Prostate gland (tissue), 2 donors: ENCODE measurements at regions not wholly inside any gene's neighbourhood (a gene's known extent, or its start where the extent isn't known, plus 50 kb on each side); places are given as distances from the start of the nearest gene placed in this dataset.

Experiments
- DNase-seq: peaks from one replicate; pipeline ENCODE4 v3.0.0-alpha.2; 2019; ENCODE audit warnings: low spot score
- H3K27ac ChIP-seq, 2 donors: fragments of 200-600 bp; sonication (generic); 2 replicates each; pipeline ENCODE4 v1.5.1; 2017 to 2019
- H3K27me3 ChIP-seq: fragments of 200-600 bp; sonication (generic); replicated peaks from 2 replicates; pipeline ENCODE4 v1.5.1; 2019; ENCODE audit not compliant: insufficient read depth
- H3K36me3 ChIP-seq, 2 donors: fragments of 200-600 bp; sonication (generic); 1 replicate in 1 of 2; 2 replicates in 1 of 2; pipeline versions ENCODE4 v1.5.1 to v1.8.1; 2017 to 2019
- H3K4me1 ChIP-seq: fragments of 200-600 bp; sonication (generic); replicated peaks from 2 replicates; pipeline ENCODE4 v1.5.1; 2019
- H3K4me3 ChIP-seq, 2 donors: fragments of 200-600 bp; sonication (generic); 2 replicates each; pipeline ENCODE4 v1.5.1; 2017 to 2019
- H3K9me3 ChIP-seq: fragments of 200-600 bp; sonication (generic); 2 replicates; pipeline ENCODE4 v1.5.1; 2017
- CTCF ChIP-seq, 4 experiments: fragments of 200-600 bp in 2 of 4; fragments of 450-650 bp in 2 of 4; sonication (generic) in 2 of 4; IDR thresholded peaks; 1 replicate in 3 of 4; 2 replicates in 1 of 4; pipeline ENCODE4 v1.5.1; 2016 to 2019; ENCODE audit warnings: antibody characterized with exemption in 4 of 4, mild to moderate bottlenecking in 2 of 4, moderate library complexity in 2 of 4
- POLR2A ChIP-seq: fragments of 450-650 bp; IDR thresholded peaks from one replicate; pipeline ENCODE4 v1.6.1; 2016; ENCODE audit warnings: antibody characterized with exemption, mild to moderate bottlenecking
- POLR2AphosphoS5 ChIP-seq: sonication (generic); formaldehyde crosslinking; IDR thresholded peaks from one replicate; pipeline ENCODE4 v1.6.1; 2017; ENCODE audit warnings: antibody characterized with exemption
- WGBS: methylation state at CpG from one replicate; pipeline ENCODE4 v1.1.5; 2018; 5-methylcytosine and 5-hydroxymethylcytosine counted together
- intact Hi-C: fragments of 100-400 bp; cut with DNase I; formaldehyde crosslinking; loops from one replicate; pipeline ENCODE4 v1.14.2; 2022

- Histone ChIP-seq H3K9me3 (no peaks in the 10 kb centered on the region), H3K36me3 (no peaks in the 10 kb centered on the region), H3K4me3 (no peak overlapping the region), H3K27me3 (no peaks in the 10 kb centered on the region), H3K4me1 (no peaks in the 10 kb centered on the region), H3K27ac (no peak overlapping the region)
- intact Hi-C loops: no loop called here
- TF ChIP-seq POLR2AphosphoS5: no peak
- no peak for TF ChIP-seq CTCF (IDR thresholded peaks at IDR 0.05)
- 93% methylated on average over 7 of the region's 7 CpGs for WGBS
- no peak for DNase-seq
These were observed 407.7 kb upstream of the C2CD4B start for GRCh38 chr15:62572797-62573196.

GRCh38 chr15:62573876-62574275, 408.8 kb upstream of the C2CD4B start:
- H3K4me3 ChIP-seq: no peak overlapping the region
- no peak for DNase-seq
- intact Hi-C loops: no loop called here
- no peaks in the 10 kb centered on the region for H3K36me3 ChIP-seq
- H3K27ac ChIP-seq: no peak overlapping the region
- H3K9me3 ChIP-seq: no peaks in the 10 kb centered on the region
- no peak for TF ChIP-seq POLR2AphosphoS5
- TF ChIP-seq CTCF (IDR thresholded peaks at IDR 0.05): no peak
- no peak for TF ChIP-seq POLR2A
- 94% methylated on average over 3 of the region's 3 CpGs for WGBS
- no peaks in the 10 kb centered on the region for H3K27me3 ChIP-seq
- no peaks in the 10 kb centered on the region for H3K4me1 ChIP-seq

GRCh38 chr15:62578546-62578945, 413.5 kb upstream of the C2CD4B start:
- no peaks in the 10 kb centered on the region for H3K9me3 ChIP-seq
- H3K27ac ChIP-seq: no peak overlapping the region
- no peaks in the 10 kb centered on the region for H3K27me3 ChIP-seq
- no peak for TF ChIP-seq POLR2AphosphoS5
- no peak for TF ChIP-seq CTCF (IDR thresholded peaks at IDR 0.05)
- no peak for TF ChIP-seq POLR2A
- 96% methylated on average over 6 of the region's 6 CpGs for WGBS
- H3K4me1 ChIP-seq: no peaks in the 10 kb centered on the region
- intact Hi-C loops: no loop called here
- no peak for DNase-seq
- no peaks in the 10 kb centered on the region for H3K36me3 ChIP-seq
- H3K4me3 ChIP-seq: no peak overlapping the region

- Histone ChIP-seq H3K4me3 (no peak overlapping the region), H3K4me1 (no peaks in the 10 kb centered on the region), H3K9me3 (no peaks in the 10 kb centered on the region), H3K27me3 (no peaks in the 10 kb centered on the region), H3K36me3 (no peaks in the 10 kb centered on the region), H3K27ac (no peak overlapping the region)
- no peak for TF ChIP-seq POLR2AphosphoS5
- TF ChIP-seq POLR2A: no peak
- no peak for TF ChIP-seq CTCF (IDR thresholded peaks at IDR 0.05)
- intact Hi-C loops: no loop called here
- 91% methylated on average over 1 of the region's 1 CpG for WGBS
- no peak for DNase-seq
These were observed 413.9 kb upstream of the C2CD4B start for GRCh38 chr15:62578960-62579359.

- H3K36me3 ChIP-seq: no peaks in the 10 kb centered on the region
- TF ChIP-seq POLR2A (no peak), POLR2AphosphoS5 (no peak)
- H3K27ac ChIP-seq: no peak overlapping the region
- H3K9me3 ChIP-seq: no peaks in the 10 kb centered on the region
- intact Hi-C loops: no loop called here
- no peaks in the 10 kb centered on the region for H3K4me1 ChIP-seq
- 92% methylated on average over 5 of the region's 5 CpGs for WGBS
- no peaks in the 10 kb centered on the region for H3K27me3 ChIP-seq
- DNase-seq: no peak
- no peak overlapping the region for H3K4me3 ChIP-seq
These were observed 414.8 kb upstream of the C2CD4B start for GRCh38 chr15:62579842-62580241.
